ENCODE measurements at regions not wholly inside any gene's neighbourhood (a gene's known extent, or its start where the extent isn't known, plus 50 kb on each side); places are given as distances from the start of the nearest gene placed in this dataset.

DNA sequence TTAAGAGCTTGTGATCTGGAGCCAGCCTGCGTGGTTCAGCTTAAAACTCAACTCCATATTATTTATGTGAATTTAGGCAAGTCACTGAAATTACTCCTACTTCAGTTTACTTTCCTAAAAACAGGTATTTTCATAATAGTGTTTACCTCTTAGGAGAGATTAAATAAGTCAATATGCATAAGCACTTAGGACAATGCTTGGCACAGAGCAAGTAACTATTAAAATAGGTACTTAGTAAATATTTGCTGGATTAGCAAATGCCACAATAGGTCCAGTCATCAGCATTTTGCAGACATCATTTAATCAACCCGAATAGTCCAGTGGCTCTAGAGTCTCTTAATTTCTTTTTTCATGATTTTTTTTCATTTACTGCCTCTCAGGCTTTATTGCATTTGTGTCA is 78.6 kb upstream of the PTPRK start:
- 11% methylated on average over 2 of the region's 2 CpGs for WGBS (ENCODE audit: insufficient coverage, insufficient replicate concordance, low lambda C conversion rate, missing lambda C conversion rate)
- Histone ChIP-seq H3K4me3 (no peak overlapping the region), H3K4me2 (ENCODE audit: control insufficient read depth, insufficient read depth) (no peak overlapping the region), H3K79me2 (ENCODE audit: control insufficient read depth, insufficient read depth, low read length) (no peaks in the 10 kb centered on the region), H4K20me1 (ENCODE audit: control insufficient read depth, insufficient read depth) (no peaks in the 10 kb centered on the region), H3K27me3 (replicated peaks in 1 of 2; ENCODE audit: control insufficient read depth in 2 of 2, insufficient read depth in 2 of 2, low read length in 1 of 2) (no peaks in the 10 kb centered on the region), H3K9ac (ENCODE audit: control insufficient read depth, insufficient read depth, low read length) (no peak overlapping the region), H2AFZ (ENCODE audit: control insufficient read depth, low read depth, low read length) (no peak overlapping the region), H3K27ac (ENCODE audit: control insufficient read depth, insufficient read depth) (no peak overlapping the region), H3K9me3 (replicated peaks; ENCODE audit: control insufficient read depth, insufficient read depth, low read length) (no peaks in the 10 kb centered on the region), H3K36me3 (ENCODE audit: control insufficient read depth in 2 of 2, insufficient read depth in 2 of 2, low read length in 1 of 2) (no peaks in the 10 kb centered on the region), H3K4me1 (ENCODE audit: control insufficient read depth, insufficient read depth, low read length) (no peaks in the 10 kb centered on the region)
- FAIRE-seq (no peak), ATAC-seq (no peak), DNase-seq (ENCODE audit: low read depth, low spot score) (no peak)
- in situ Hi-C loops (cut with MboI) (no loop called here), intact Hi-C loops (cut with micrococcal nuclease; ENCODE audit: unreplicated experiment) (no loop called here)
- no peak for TF ChIP-seq RUNX3 (IDR thresholded peaks at IDR 0.05; ENCODE audit: low read length)
- TF ChIP-seq MTA2 (IDR thresholded peaks at IDR 0.05; ENCODE audit: low read depth): no peak
- TF ChIP-seq SMAD5 (IDR thresholded peaks at IDR 0.05; ENCODE audit: low read depth): no peak
- TF ChIP-seq MYB (IDR thresholded peaks at IDR 0.05; ENCODE audit: borderline replicate concordance, low read depth, low read length): no peak
- no peak for TF ChIP-seq BACH1 (IDR thresholded peaks at IDR 0.05; ENCODE audit: borderline replicate concordance)
- TF ChIP-seq POLR2A (IDR thresholded peaks at IDR 0.05; ENCODE audit: low read depth, low read length): no peak
- TF ChIP-seq ZBED1 (IDR thresholded peaks at IDR 0.05; ENCODE audit: borderline replicate concordance): no peak
- no peak for TF ChIP-seq NFYB (IDR thresholded peaks at IDR 0.05; ENCODE audit: insufficient read depth, low read depth, low read length)
- TF ChIP-seq EZH2 (IDR thresholded peaks at IDR 0.05; ENCODE audit: borderline replicate concordance, control insufficient read depth, low read depth, low read length): no peak
- no peak for TF ChIP-seq NR2C2 (IDR thresholded peaks at IDR 0.05; ENCODE audit: borderline replicate concordance, control insufficient read depth, insufficient read length, low read depth)
- TF ChIP-seq ESRRA (IDR thresholded peaks at IDR 0.05; ENCODE audit: low read length): no peak
- TF ChIP-seq, protein P1, sequence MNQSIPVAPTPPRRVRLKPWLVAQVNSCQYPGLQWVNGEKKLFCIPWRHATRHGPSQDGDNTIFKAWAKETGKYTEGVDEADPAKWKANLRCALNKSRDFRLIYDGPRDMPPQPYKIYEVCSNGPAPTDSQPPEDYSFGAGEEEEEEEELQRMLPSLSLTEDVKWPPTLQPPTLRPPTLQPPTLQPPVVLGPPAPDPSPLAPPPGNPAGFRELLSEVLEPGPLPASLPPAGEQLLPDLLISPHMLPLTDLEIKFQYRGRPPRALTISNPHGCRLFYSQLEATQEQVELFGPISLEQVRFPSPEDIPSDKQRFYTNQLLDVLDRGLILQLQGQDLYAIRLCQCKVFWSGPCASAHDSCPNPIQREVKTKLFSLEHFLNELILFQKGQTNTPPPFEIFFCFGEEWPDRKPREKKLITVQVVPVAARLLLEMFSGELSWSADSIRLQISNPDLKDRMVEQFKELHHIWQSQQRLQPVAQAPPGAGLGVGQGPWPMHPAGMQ (IDR thresholded peaks at IDR 0.05; ENCODE audit: borderline replicate concordance): no peak
- TF ChIP-seq, protein P2, sequence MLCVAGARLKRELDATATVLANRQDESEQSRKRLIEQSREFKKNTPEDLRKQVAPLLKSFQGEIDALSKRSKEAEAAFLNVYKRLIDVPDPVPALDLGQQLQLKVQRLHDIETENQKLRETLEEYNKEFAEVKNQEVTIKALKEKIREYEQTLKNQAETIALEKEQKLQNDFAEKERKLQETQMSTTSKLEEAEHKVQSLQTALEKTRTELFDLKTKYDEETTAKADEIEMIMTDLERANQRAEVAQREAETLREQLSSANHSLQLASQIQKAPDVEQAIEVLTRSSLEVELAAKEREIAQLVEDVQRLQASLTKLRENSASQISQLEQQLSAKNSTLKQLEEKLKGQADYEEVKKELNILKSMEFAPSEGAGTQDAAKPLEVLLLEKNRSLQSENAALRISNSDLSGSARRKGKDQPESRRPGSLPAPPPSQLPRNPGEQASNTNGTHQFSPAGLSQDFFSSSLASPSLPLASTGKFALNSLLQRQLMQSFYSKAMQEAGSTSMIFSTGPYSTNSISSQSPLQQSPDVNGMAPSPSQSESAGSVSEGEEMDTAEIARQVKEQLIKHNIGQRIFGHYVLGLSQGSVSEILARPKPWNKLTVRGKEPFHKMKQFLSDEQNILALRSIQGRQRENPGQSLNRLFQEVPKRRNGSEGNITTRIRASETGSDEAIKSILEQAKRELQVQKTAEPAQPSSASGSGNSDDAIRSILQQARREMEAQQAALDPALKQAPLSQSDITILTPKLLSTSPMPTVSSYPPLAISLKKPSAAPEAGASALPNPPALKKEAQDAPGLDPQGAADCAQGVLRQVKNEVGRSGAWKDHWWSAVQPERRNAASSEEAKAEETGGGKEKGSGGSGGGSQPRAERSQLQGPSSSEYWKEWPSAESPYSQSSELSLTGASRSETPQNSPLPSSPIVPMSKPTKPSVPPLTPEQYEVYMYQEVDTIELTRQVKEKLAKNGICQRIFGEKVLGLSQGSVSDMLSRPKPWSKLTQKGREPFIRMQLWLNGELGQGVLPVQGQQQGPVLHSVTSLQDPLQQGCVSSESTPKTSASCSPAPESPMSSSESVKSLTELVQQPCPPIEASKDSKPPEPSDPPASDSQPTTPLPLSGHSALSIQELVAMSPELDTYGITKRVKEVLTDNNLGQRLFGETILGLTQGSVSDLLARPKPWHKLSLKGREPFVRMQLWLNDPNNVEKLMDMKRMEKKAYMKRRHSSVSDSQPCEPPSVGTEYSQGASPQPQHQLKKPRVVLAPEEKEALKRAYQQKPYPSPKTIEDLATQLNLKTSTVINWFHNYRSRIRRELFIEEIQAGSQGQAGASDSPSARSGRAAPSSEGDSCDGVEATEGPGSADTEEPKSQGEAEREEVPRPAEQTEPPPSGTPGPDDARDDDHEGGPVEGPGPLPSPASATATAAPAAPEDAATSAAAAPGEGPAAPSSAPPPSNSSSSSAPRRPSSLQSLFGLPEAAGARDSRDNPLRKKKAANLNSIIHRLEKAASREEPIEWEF (IDR thresholded peaks at IDR 0.05; ENCODE audit: insufficient replicate concordance, low read depth, low read length): no peak
- TF ChIP-seq LARP7 (IDR thresholded peaks at IDR 0.05): no peak
- POLR2A ChIA-PET: no interaction called here
- SMC1A ChIA-PET (ENCODE audit: uncharacterized antibody, unreplicated experiment): interaction anchor here (0.6 to 1.0 kb wide), 2 partner anchors 23 to 87 kb away, joined by 3 read pairs; no protein-coding TSS in a partner anchor
- BruUV-seq (replicated peaks): no TSS peak
- RAD21 ChIA-PET (ENCODE audit: unreplicated experiment): no interaction called here
- CTCF ChIA-PET: no interaction called here

Measured in GM12878 (cell line).